ENCODE measurements at regions not wholly inside any gene's neighbourhood (a gene's known extent, or its start where the extent isn't known, plus 50 kb on each side); places are given as distances from the start of the nearest gene placed in this dataset.
"Not testable (repeated sequence)": the region's sequence is repeated elsewhere in the genome, so short reads cannot be mapped to it uniquely, and the experiment has no call there.

DNA sequence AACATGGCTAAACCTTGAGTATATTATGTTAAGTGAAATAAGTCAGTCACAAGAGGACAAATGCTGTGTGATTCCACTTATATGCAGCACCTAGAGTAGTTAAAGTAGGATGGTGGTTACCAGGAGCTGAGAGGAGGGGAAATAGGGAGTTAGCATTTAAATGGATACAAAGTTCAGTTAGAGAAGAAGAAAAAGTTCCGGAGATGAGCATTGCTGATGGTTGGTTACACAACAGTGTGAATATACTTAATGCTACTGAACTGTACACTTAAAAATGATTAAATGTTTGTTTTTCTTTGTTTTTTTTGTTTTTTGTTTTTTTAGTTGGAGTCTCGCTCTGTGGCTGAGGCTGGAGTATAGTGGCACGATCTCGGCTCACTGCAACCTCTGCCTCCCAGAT is 67.7 kb upstream of the OSTN start:
- no peak overlapping the region for H3K27ac Mint-ChIP-seq
- Histone ChIP-seq H3K4me3 (ENCODE audit: low read length) (no peak overlapping the region), H3K9me3 (ENCODE audit: control insufficient read depth, low read length) (no peaks in the 10 kb centered on the region), H3K27ac (ENCODE audit: low read depth, low read length) (no peak overlapping the region), H3K4me1 (ENCODE audit: control insufficient read depth, insufficient read depth, low read length) (no peaks in the 10 kb centered on the region), H3K9ac (ENCODE audit: extremely low read depth, low read length, poor library complexity, severe bottlenecking) (no peak overlapping the region), H3K36me3 (ENCODE audit: control insufficient read depth, insufficient read depth, low read length) (no peaks in the 10 kb centered on the region), H3K27me3 (ENCODE audit: control insufficient read depth, insufficient read depth, low read length, poor library complexity, severe bottlenecking) (no peaks in the 10 kb centered on the region)
- WGBS, 2 experiments (ENCODE audit: insufficient coverage in 1 of 2, insufficient read length in 1 of 2): 89 to 100% methylated on average over 1 to 4 of the region's 4 CpGs
- H3K4me3 Mint-ChIP-seq: no peak overlapping the region
- TF ChIP-seq, protein P1, sequence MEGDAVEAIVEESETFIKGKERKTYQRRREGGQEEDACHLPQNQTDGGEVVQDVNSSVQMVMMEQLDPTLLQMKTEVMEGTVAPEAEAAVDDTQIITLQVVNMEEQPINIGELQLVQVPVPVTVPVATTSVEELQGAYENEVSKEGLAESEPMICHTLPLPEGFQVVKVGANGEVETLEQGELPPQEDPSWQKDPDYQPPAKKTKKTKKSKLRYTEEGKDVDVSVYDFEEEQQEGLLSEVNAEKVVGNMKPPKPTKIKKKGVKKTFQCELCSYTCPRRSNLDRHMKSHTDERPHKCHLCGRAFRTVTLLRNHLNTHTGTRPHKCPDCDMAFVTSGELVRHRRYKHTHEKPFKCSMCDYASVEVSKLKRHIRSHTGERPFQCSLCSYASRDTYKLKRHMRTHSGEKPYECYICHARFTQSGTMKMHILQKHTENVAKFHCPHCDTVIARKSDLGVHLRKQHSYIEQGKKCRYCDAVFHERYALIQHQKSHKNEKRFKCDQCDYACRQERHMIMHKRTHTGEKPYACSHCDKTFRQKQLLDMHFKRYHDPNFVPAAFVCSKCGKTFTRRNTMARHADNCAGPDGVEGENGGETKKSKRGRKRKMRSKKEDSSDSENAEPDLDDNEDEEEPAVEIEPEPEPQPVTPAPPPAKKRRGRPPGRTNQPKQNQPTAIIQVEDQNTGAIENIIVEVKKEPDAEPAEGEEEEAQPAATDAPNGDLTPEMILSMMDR (conservative IDR thresholded peaks at IDR 0.05): no peak
- DNase-seq: no peak
- H3K4me1 Mint-ChIP-seq: no peaks in the 10 kb centered on the region
- H3K36me3 Mint-ChIP-seq (ENCODE audit: low read depth): no peaks in the 10 kb centered on the region
- H3K9me3 Mint-ChIP-seq: peaks cover 1% of the 10 kb centered on the region
- no peaks in the 10 kb centered on the region for H3K27me3 Mint-ChIP-seq (ENCODE audit: insufficient read depth)

DNA sequence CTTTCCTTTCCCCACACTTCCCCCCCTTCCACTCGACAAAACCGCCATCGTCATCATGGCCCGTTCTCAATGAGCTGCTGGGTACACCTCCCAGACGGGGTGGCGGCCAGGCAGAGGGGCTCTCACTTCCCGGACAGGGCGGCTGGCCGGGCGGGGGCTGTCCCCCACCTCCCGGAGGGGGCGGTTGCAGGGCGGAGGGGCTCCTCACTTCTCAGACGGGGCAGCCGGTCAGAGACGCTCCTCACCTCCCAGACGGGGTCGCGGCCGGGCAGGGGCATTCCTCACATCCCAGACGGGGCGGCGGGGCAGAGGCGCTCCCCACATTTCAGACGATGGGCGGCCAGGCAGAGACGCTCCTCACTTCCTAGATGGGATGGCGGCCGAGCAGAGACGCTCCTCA is 74.2 kb upstream of the OSTN start:
- H3K4me1 ChIP-seq (ENCODE audit: control insufficient read depth, insufficient read depth, low read length); H3K4me3 ChIP-seq (ENCODE audit: low read length); H3K4me1 Mint-ChIP-seq; H3K27me3 ChIP-seq (ENCODE audit: control insufficient read depth, insufficient read depth, low read length, poor library complexity, severe bottlenecking); H3K9ac ChIP-seq (ENCODE audit: extremely low read depth, low read length, poor library complexity, severe bottlenecking); H3K27me3 Mint-ChIP-seq (ENCODE audit: insufficient read depth); H3K27ac ChIP-seq (ENCODE audit: low read depth, low read length); H3K9me3 ChIP-seq (ENCODE audit: control insufficient read depth, low read length); H3K4me3 Mint-ChIP-seq; H3K36me3 ChIP-seq (ENCODE audit: control insufficient read depth, insufficient read depth, low read length); H3K27ac Mint-ChIP-seq; DNase-seq; H3K36me3 Mint-ChIP-seq (ENCODE audit: low read depth): not testable (repeated sequence)
- H3K9me3 Mint-ChIP-seq: peaks cover 15% of the 10 kb centered on the region
- WGBS, 2 experiments (ENCODE audit: insufficient coverage in 1 of 2, insufficient read length in 1 of 2): 97% methylated on average over 24 of the region's 30 CpGs; no CpG with 5 or more reads in 1 of the 2 experiments

DNA sequence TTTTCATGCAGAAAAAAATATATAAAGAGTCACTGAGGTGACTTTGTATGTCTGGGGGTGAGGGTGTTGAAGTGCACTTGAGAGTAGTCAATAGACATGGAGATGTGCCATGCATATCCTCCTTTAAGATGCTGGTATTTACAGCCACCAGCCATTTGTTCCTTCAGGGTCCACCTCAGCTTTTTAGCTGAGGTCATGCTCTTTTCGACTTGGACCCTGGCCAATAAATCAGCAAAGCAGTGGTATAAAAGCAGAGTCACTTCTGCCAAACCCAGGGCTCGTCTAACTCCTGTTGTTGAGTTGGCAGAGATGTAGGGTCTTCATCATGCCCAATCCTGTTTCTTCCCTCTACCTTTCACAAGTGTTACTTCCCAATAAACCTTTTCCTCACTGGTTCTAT is 75.1 kb upstream of the OSTN start:
- no peak overlapping the region for H3K9ac ChIP-seq (ENCODE audit: extremely low read depth, low read length, poor library complexity, severe bottlenecking)
- H3K27ac Mint-ChIP-seq: no peak overlapping the region
- no peaks in the 10 kb centered on the region for H3K36me3 ChIP-seq (ENCODE audit: control insufficient read depth, insufficient read depth, low read length)
- TF ChIP-seq, protein P1 (conservative IDR thresholded peaks at IDR 0.05): no peak
- no peaks in the 10 kb centered on the region for H3K36me3 Mint-ChIP-seq (ENCODE audit: low read depth)
- H3K27me3 ChIP-seq (ENCODE audit: control insufficient read depth, insufficient read depth, low read length, poor library complexity, severe bottlenecking): no peaks in the 10 kb centered on the region
- H3K27me3 Mint-ChIP-seq (ENCODE audit: insufficient read depth): no peaks in the 10 kb centered on the region
- no peak overlapping the region for H3K4me3 ChIP-seq (ENCODE audit: low read length)
- H3K9me3 ChIP-seq (ENCODE audit: control insufficient read depth, low read length): no peaks in the 10 kb centered on the region
- no peaks in the 10 kb centered on the region for H3K4me1 ChIP-seq (ENCODE audit: control insufficient read depth, insufficient read depth, low read length)
- peaks cover 15% of the 10 kb centered on the region for H3K9me3 Mint-ChIP-seq
- no peak overlapping the region for H3K4me3 Mint-ChIP-seq
- H3K4me1 Mint-ChIP-seq: no peaks in the 10 kb centered on the region
- WGBS, 2 experiments (ENCODE audit: insufficient coverage in 1 of 2, insufficient read length in 1 of 2): 60 to 93% methylated on average over 1 to 2 of the region's 2 CpGs
- DNase-seq: no peak
- no peak overlapping the region for H3K27ac ChIP-seq (ENCODE audit: low read depth, low read length)

DNA sequence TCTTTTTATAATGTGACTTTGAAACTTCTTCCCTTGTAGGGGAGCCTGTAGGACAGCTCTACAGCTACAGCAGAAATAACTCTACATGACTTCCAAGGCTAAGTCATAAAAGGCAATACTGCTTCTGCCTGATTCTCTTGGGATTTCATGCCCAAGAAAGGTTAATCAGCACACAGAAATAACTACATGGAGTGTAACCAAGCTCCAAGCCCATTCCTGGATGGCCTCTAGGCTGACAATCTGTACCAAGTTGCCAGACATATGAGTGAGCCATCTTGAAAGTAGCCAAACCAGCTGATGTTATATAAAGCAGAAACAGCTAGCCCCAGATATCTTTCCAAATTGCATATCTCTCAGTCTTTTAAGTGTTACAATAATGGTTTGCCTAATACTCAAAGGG is 75.8 kb upstream of the OSTN start:
- no peaks in the 10 kb centered on the region for H3K27me3 Mint-ChIP-seq (ENCODE audit: insufficient read depth)
- Histone ChIP-seq H3K4me1 (ENCODE audit: control insufficient read depth, insufficient read depth, low read length) (no peaks in the 10 kb centered on the region), H3K27me3 (ENCODE audit: control insufficient read depth, insufficient read depth, low read length, poor library complexity, severe bottlenecking) (no peaks in the 10 kb centered on the region), H3K9me3 (ENCODE audit: control insufficient read depth, low read length) (no peaks in the 10 kb centered on the region), H3K4me3 (ENCODE audit: low read length) (no peak overlapping the region), H3K27ac (ENCODE audit: low read depth, low read length) (no peak overlapping the region), H3K36me3 (ENCODE audit: control insufficient read depth, insufficient read depth, low read length) (no peaks in the 10 kb centered on the region), H3K9ac (ENCODE audit: extremely low read depth, low read length, poor library complexity, severe bottlenecking) (no peak overlapping the region)
- H3K27ac Mint-ChIP-seq: no peak overlapping the region
- TF ChIP-seq, protein P1 (conservative IDR thresholded peaks at IDR 0.05): no peak
- no peaks in the 10 kb centered on the region for H3K36me3 Mint-ChIP-seq (ENCODE audit: low read depth)
- no peak overlapping the region for H3K4me3 Mint-ChIP-seq
- no peaks in the 10 kb centered on the region for H3K4me1 Mint-ChIP-seq
- peaks cover 15% of the 10 kb centered on the region for H3K9me3 Mint-ChIP-seq
- DNase-seq: no peak

Data from endodermal cell (in vitro differentiated cells).